ENCODE measurements at regions not wholly inside any gene's neighbourhood (a gene's known extent, or its start where the extent isn't known, plus 50 kb on each side); places are given as distances from the start of the nearest gene placed in this dataset.
"Not testable (repeated sequence)": the region's sequence is repeated elsewhere in the genome, so short reads cannot be mapped to it uniquely, and the experiment has no call there.

DNA sequence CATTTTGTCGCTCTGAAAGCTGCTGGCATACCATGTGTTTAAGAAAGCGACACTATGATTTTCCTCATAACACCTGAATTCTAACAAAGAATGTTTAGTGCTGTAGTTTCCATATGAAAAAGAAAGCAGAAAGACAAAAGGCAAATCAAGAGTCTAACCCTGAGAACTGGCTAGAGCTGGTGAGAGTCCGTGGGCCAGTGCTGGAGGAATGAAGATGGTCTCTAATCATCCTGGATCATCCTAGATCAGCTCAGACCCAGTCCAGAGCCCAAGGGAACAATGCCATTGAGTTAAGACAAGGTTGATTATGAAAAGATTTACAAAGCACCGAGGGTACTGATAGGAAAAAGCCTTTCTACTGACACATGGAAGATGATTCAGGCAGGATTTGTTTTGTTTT, 73.0 kb upstream of the MYLIP start:
- H3K9me3 Mint-ChIP-seq, result no peaks in the 10 kb centered on the region
- intact Hi-C loops (cut with micrococcal nuclease), result no loop called here
- no peak overlapping the region for H3K4me3 Mint-ChIP-seq (ENCODE audit: low read depth)
- H3K36me3 Mint-ChIP-seq (ENCODE audit: low read depth), result no peaks in the 10 kb centered on the region
- peaks cover 2% of the 10 kb centered on the region for H3K27me3 Mint-ChIP-seq (ENCODE audit: low read depth)
- H3K4me1 Mint-ChIP-seq (ENCODE audit: low read depth), result peaks cover 5% of the 10 kb centered on the region
- no peak for DNase-seq (ENCODE audit: low spot score)
- H3K27ac Mint-ChIP-seq, result no peak overlapping the region

DNA sequence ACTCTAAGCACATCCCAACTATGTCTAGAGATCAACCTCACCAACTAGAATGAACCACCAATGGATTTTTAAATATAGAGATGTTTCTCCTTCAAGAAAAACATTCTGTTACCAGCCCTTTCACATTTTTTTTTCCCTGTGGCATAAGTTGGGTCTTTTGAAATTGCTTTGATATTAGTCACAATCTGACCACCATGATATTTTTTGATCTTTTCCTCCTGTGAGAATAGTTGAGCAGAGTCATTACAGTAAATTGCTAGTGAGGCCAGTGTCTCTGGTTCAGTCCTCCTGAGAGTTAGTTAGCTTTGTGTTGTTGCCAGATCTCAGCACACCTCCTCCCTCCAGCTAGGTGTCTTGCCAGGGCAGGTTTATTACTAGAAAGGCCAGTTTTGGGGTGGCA, 79.7 kb upstream of the MYLIP start:
- H3K36me3 Mint-ChIP-seq (ENCODE audit: low read depth), result no peaks in the 10 kb centered on the region
- no peak for DNase-seq (ENCODE audit: low spot score)
- peaks cover 2% of the 10 kb centered on the region for H3K27me3 Mint-ChIP-seq (ENCODE audit: low read depth)
- peaks cover 3% of the 10 kb centered on the region for H3K4me1 Mint-ChIP-seq (ENCODE audit: low read depth)
- H3K27ac Mint-ChIP-seq, result no peak overlapping the region
- intact Hi-C loops (cut with micrococcal nuclease), result no loop called here
- H3K9me3 Mint-ChIP-seq, result no peaks in the 10 kb centered on the region
- no peak overlapping the region for H3K4me3 Mint-ChIP-seq (ENCODE audit: low read depth)

DNA sequence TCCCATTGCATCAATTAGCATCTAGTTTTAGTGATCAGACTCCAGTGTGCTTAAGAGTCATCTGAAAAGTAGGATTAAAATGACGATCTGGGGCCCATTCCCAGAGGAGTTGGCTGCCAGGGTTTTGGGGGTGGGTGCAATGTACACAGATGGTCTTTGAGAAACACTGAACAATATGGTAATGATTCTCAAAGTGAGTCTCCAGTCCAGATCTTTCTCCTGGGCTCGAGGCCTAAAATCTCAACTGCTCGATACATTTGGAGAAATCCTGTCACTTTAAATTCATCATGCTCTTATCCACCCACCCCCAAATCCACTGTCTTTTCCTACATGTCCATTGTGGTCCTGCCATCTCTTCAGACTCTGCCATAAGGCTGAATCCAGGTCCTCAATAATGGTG, 80.7 kb upstream of the MYLIP start:
- DNase-seq (ENCODE audit: low spot score), result no peak
- Mint-ChIP-seq H3K27me3 (ENCODE audit: low read depth) (no peaks in the 10 kb centered on the region), H3K36me3 (ENCODE audit: low read depth) (no peaks in the 10 kb centered on the region), H3K27ac (no peak overlapping the region), H3K4me1 (ENCODE audit: low read depth) (peaks cover 3% of the 10 kb centered on the region), H3K9me3 (no peaks in the 10 kb centered on the region), H3K4me3 (ENCODE audit: low read depth) (no peak overlapping the region)
- intact Hi-C loops (cut with micrococcal nuclease), result no loop called here

DNA sequence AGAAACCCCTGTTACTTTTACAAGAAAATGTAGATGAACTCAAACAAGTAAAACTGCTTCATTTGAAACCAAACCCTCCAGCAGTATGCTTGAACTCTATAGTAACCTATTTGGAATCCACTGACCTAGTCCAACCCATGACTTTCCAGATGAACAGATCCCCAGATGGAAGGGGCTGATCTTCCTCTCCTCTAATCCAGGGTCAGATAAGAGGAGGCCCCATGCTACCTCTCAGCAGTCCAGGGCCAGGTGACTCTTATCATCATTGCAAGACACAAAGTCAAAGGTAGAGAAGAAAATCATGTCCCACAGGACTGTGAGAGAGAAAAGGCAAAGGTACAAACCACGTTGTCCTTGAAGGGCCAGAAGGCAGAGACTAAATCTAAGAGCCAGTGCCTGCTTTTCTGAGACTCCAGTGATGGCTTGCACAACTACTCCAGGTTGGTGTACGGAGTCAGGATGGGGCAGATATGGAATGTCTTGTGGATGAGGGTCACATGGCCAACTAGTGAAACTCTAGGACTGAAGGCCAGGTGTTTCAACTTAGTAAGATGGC, 81.4 kb upstream of the MYLIP start:
- H3K36me3 Mint-ChIP-seq (ENCODE audit: low read depth), result no peaks in the 10 kb centered on the region
- peaks cover 3% of the 10 kb centered on the region for H3K4me1 Mint-ChIP-seq (ENCODE audit: low read depth)
- DNase-seq (ENCODE audit: low spot score), result no peak
- no peaks in the 10 kb centered on the region for H3K9me3 Mint-ChIP-seq
- H3K27ac Mint-ChIP-seq, result no peak overlapping the region
- no peaks in the 10 kb centered on the region for H3K27me3 Mint-ChIP-seq (ENCODE audit: low read depth)
- intact Hi-C loops (cut with micrococcal nuclease), result no loop called here
- H3K4me3 Mint-ChIP-seq (ENCODE audit: low read depth), result no peak overlapping the region

DNA sequence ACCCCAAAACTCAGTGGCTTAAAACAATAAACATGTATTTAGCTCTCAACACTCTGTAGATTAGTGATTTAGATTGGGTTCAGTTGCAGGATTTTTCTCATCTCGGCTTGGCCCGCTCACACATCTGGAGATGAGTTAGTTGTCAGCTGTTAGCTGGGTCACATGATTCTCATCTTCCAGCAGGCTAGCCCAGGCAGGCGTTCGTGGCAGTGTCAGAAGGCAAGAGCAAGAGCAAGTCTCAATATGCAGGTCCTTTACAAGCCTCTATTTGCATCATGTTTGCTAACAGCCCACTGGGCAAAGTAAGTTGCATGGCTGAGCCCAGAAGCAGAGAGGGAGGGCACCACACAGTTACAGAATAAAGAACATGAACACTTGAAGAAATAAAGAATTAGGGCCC, 83.6 kb upstream of the MYLIP start:
- DNase-seq (ENCODE audit: low spot score), result no peak
- Mint-ChIP-seq H3K27me3 (ENCODE audit: low read depth) (no peaks in the 10 kb centered on the region), H3K4me1 (ENCODE audit: low read depth) (peaks cover 11% of the 10 kb centered on the region), H3K9me3 (peaks cover 4% of the 10 kb centered on the region), H3K27ac (no peak overlapping the region), H3K36me3 (ENCODE audit: low read depth) (no peaks in the 10 kb centered on the region), H3K4me3 (ENCODE audit: low read depth) (no peak overlapping the region)
- intact Hi-C loops (cut with micrococcal nuclease), result no loop called here

DNA sequence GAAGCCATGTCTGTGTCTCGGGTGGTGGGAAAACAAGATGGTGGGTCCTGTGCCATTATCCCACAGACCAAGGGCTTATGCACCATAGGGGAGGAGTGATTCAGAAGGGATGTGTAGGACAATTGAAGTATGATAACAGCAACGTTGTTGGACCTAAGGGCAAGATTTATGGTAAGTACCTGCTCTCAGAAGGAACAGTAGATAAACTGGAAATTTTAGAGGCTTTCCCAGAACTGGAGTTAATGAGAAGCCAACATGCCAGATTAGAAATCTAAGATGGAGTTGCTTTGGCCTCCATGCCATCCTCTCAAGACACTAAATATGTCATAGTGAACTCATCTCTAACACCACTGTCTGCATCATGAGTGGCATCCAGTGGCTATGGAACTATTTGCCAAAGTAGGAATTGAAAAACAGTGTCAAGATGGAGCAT, 84.7 kb upstream of the MYLIP start:
- Mint-ChIP-seq H3K9me3 (peaks cover 11% of the 10 kb centered on the region), H3K27ac (no peak overlapping the region), H3K4me1 (ENCODE audit: low read depth) (peaks cover 14% of the 10 kb centered on the region)

DNA sequence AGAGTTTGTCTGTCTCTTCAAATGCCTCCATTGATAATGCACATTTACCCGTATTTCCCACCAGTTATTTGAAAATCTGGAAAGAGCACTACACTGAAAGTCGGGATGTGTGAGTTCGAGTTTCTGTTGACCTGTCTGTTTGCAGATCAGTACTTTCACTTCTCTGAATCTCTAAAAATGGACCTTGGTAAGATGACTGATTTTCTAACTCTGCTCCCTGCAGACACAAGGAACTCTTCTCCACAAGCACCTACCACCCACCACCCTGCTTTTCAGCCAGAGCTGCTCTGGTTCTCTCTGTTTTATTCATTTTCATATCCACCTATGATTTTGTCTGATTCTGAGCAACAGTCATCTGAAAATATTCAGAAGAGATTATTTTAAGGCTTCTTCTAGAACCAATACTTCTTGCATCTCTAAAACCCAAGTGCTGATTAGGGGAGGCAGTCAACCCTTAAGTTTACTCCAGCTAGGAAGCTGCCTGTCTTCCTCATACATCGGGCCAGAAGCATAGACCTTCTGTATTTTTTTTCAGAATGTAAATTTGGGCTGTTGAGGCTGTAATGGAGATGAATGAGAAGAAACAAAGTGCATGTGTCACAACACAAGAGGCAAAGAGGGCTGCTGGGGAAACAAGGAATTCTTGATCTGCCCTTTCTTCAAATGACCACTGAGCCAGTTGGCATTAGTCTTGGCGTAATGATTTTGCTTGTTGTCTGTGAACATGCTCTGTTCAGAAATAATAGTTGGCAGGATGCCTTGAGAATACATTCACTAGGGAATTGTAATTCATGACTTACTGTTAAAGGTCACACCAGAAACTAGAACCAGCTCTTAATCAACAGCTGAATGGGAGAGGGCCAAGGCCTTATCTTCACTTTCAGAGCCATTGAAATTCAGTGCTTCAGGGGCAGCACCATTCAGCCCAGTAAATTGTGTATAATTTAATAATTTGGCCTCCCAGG, 85.4 kb upstream of the MYLIP start:
- peaks cover 11% of the 10 kb centered on the region for H3K9me3 Mint-ChIP-seq
- intact Hi-C loops (cut with micrococcal nuclease), result no loop called here
- H3K27ac Mint-ChIP-seq, result no peak overlapping the region
- no peak overlapping the region for H3K4me3 Mint-ChIP-seq (ENCODE audit: low read depth)
- H3K36me3 Mint-ChIP-seq (ENCODE audit: low read depth), result no peaks in the 10 kb centered on the region
- no peaks in the 10 kb centered on the region for H3K27me3 Mint-ChIP-seq (ENCODE audit: low read depth)
- peaks cover 14% of the 10 kb centered on the region for H3K4me1 Mint-ChIP-seq (ENCODE audit: low read depth)
- no peak for DNase-seq (ENCODE audit: low spot score)

More for the DNA sequence above, 84.7 kb upstream of the MYLIP start:
- intact Hi-C loops (cut with micrococcal nuclease), result no loop called here
- no peaks in the 10 kb centered on the region for H3K27me3 Mint-ChIP-seq (ENCODE audit: low read depth)
- no peak for DNase-seq (ENCODE audit: low spot score)
- no peak overlapping the region for H3K4me3 Mint-ChIP-seq (ENCODE audit: low read depth)
- H3K36me3 Mint-ChIP-seq (ENCODE audit: low read depth), result no peaks in the 10 kb centered on the region

DNA sequence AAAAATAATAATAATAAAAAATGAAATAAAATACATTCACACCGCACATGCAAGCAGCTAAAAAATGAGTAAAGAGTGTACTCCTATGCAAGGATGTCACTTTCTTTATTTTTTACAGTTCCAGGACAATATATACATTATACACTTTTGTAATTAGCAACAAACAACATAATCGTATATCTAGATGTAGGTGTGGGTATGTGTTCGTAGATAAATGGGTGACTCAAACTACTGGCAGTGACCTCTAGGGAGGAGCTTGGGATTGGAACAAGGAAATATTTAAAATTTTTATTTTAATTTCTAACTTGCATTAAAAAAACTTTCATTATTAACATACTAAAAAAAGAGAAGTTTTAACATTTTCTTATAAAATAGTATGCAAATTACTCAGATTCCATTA, 86.1 kb upstream of the MYLIP start:
- H3K4me1 Mint-ChIP-seq (ENCODE audit: low read depth), result peaks cover 14% of the 10 kb centered on the region
- no peak overlapping the region for H3K4me3 Mint-ChIP-seq (ENCODE audit: low read depth)
- no peaks in the 10 kb centered on the region for H3K27me3 Mint-ChIP-seq (ENCODE audit: low read depth)
- no peak for DNase-seq (ENCODE audit: low spot score)
- H3K27ac Mint-ChIP-seq, result no peak overlapping the region
- peaks cover 11% of the 10 kb centered on the region for H3K9me3 Mint-ChIP-seq
- H3K36me3 Mint-ChIP-seq (ENCODE audit: low read depth), result no peaks in the 10 kb centered on the region
- intact Hi-C loops (cut with micrococcal nuclease), result no loop called here

DNA sequence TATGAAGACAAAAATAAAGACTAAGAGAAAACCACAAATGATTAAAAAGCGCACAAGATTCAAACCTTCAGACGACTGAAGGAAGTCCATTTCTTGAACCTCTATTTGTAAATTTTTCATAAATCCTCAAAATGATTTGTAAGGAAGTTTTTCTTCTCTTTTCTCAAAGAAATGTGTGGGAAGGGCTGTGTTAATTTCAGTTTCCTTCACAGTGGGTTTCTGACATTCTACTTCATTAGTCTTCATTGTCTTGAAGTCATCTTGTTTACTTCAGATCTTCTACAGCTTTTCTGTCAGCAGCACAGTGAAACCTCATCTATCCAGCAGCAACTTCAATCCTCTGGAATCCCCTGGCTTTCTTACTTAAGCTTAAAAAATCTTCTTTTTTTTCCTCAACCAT, 87.6 kb upstream of the MYLIP start:
- no peak overlapping the region for H3K4me3 Mint-ChIP-seq (ENCODE audit: low read depth)
- peaks cover 11% of the 10 kb centered on the region for H3K9me3 Mint-ChIP-seq
- H3K27me3 Mint-ChIP-seq (ENCODE audit: low read depth), result no peaks in the 10 kb centered on the region
- peaks cover 14% of the 10 kb centered on the region for H3K4me1 Mint-ChIP-seq (ENCODE audit: low read depth)
- H3K36me3 Mint-ChIP-seq (ENCODE audit: low read depth), result no peaks in the 10 kb centered on the region
- DNase-seq (ENCODE audit: low spot score), result no peak
- intact Hi-C loops (cut with micrococcal nuclease), result no loop called here
- H3K27ac Mint-ChIP-seq, result peak overlapping the region; percentile 13

DNA sequence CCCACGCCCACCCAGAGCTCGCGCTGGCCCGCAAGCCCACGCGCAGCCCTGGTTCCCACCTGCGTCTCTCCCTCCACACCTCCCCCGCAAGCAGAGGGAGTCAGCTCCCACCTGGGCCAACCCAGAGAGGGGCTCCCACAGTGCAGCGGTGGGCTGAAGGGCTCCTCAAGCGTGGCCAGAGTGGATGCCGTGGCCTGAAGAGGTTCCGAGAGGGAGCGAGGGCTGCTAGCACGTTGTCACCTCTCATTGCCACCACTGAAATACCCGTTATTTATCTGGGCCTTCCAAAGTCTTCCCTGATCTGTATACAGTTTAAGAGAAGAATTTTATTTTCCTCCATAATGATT, 88.3 kb upstream of the MYLIP start:
- Mint-ChIP-seq H3K9me3 (peaks cover 11% of the 10 kb centered on the region), H3K27ac (no peak overlapping the region), H3K4me3 (ENCODE audit: low read depth) (no peak overlapping the region), H3K27me3 (ENCODE audit: low read depth) (peaks cover 2% of the 10 kb centered on the region), H3K36me3 (ENCODE audit: low read depth) (no peaks in the 10 kb centered on the region), H3K4me1 (ENCODE audit: low read depth) (peaks cover 14% of the 10 kb centered on the region)
- intact Hi-C loops (cut with micrococcal nuclease), result no loop called here
- DNase-seq (ENCODE audit: low spot score), result no peak

DNA sequence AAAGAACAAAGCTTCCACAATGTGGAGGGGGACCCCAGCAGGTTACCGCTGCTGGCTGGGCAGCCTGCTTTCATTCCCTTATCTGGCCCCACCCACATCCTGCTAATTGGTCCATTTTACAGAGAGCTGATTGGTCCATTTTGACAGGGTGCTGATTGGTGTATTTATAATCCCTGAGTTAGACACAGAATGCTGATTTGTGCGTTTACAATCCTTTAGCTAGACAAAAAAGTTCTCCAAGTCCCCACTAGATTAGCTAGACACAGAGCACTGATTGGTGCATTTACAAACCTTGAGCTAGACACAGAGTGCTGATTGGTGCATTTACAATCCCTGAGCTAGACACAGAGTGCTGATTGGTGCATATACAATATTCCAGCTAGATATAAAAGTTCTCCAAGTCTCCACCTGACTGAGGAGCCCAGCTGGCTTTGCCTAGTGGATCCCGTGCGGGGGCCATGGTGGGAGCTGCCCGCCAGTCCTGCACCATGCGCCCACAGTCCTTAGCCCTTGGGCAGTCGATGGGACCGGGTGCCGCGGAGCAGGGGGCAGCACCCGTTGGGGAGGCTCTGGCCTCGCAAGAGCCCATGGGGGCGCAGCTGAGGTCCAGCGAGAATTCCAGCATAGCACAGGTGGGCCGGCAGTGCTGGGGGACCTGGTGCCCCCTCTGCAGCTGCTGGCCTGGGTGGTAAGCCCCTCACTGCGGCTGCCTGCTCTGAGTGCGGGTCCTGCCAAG, 88.8 kb upstream of the MYLIP start:
- H3K27me3 Mint-ChIP-seq (ENCODE audit: low read depth); H3K27ac Mint-ChIP-seq; DNase-seq (ENCODE audit: low spot score); H3K4me3 Mint-ChIP-seq (ENCODE audit: low read depth); H3K36me3 Mint-ChIP-seq (ENCODE audit: low read depth); intact Hi-C loops (cut with micrococcal nuclease): not testable (repeated sequence)
- H3K9me3 Mint-ChIP-seq, result peaks cover 11% of the 10 kb centered on the region
- H3K4me1 Mint-ChIP-seq (ENCODE audit: low read depth), result peaks cover 14% of the 10 kb centered on the region

DNA sequence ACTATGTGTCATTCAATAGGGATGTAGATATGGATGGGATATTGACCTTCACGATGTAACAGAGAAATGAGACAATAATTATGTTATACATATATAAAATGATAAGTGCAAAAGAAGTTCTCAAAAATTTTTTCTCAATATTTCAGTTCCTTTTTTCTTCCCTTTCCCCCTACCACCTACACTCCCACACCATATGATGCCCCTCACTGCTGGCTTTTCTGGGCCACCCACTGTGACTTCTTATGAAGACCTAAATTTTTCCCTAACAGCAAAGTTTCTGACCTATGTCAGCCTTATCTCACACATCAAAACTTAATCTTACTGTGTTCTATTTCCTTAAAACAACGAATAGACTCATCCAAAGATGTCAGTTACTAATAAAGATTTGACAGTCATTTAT, 89.9 kb upstream of the MYLIP start:
- Mint-ChIP-seq H3K4me1 (ENCODE audit: low read depth) (peaks cover 14% of the 10 kb centered on the region), H3K36me3 (ENCODE audit: low read depth) (no peaks in the 10 kb centered on the region), H3K27me3 (ENCODE audit: low read depth) (peaks cover 8% of the 10 kb centered on the region), H3K9me3 (peaks cover 11% of the 10 kb centered on the region), H3K4me3 (ENCODE audit: low read depth) (no peak overlapping the region), H3K27ac (no peak overlapping the region)
- DNase-seq (ENCODE audit: low spot score), result no peak
- intact Hi-C loops (cut with micrococcal nuclease), result no loop called here

DNA sequence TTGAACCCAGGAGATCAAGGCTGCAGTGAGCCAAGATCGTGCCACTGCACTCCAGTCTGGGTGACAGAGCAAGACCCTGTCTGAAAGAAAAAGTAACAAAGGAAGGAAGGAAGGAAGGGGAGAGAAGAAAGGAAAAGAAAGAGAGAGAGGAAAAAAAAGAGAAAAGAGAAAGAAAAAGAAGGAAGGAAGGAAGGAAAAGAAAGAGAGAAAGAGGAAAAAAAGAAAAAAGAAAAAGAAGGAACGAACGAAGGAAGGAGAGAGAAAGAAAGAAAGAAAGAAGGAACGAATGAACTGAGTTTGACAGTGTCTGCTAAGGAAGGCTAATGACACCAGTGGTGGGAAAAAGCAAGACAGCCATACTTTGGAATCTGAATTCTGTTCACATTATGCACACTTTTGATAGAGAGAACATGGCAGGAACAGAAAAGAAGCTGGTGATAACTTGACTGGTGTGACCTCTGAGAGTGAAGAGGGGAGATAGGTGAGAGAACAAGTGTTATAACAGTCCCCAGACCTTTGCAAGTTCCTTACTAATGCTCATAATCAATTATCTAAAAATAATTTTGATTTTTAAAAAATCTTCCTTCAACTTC, 93.3 kb upstream of the MYLIP start:
- intact Hi-C loops (cut with micrococcal nuclease), result no loop called here
- H3K4me1 Mint-ChIP-seq (ENCODE audit: low read depth), result peaks cover 6% of the 10 kb centered on the region
- H3K9me3 Mint-ChIP-seq, result peaks cover 23% of the 10 kb centered on the region
- H3K36me3 Mint-ChIP-seq (ENCODE audit: low read depth), result peaks cover 5% of the 10 kb centered on the region
- no peak overlapping the region for H3K27ac Mint-ChIP-seq
- H3K27me3 Mint-ChIP-seq (ENCODE audit: low read depth), result peaks cover 8% of the 10 kb centered on the region
- no peak overlapping the region for H3K4me3 Mint-ChIP-seq (ENCODE audit: low read depth)
- DNase-seq (ENCODE audit: low spot score), result no peak

All from activated T-helper 2 cell treated with anti-CD3 and anti-CD28 coated beads, Interferon-gamma antibody, Interleukin-2, Interleukin-4, amounts not matched to agents 10 μg/mL and 5 μg/mL and 100 μg/mL, durations not matched to agents 14 hours and 24 hours and 36 hours (primary cell).